ENCODE measurements at regions not wholly inside any gene's neighbourhood (a gene's known extent, or its start where the extent isn't known, plus 50 kb on each side); places are given as distances from the start of the nearest gene placed in this dataset.

DNA sequence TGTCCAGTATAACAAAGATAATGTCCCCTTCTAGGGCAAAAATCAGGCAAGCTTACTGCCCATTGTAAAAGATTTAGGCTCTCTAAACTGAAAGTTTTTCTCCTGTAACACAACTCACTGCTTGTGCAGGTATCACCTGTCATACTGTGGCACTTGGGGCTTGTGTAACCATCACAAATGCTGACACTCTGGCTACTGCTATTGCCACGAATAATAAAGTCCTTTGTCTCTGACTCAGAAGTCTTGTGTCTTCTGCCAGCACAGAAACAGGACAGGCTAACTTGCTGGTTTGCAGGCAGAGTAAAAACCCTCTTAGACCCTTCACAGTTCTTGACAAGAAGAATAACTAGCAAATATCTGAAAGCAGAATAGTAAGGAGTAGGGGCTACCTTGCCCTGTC lies 273.9 kb downstream of the RPS24 start:
- no peaks in the 10 kb centered on the region for H3K27me3 ChIP-seq (ENCODE audit: control insufficient read depth in 3 of 3, insufficient read depth in 3 of 3, low read length in 2 of 3)
- no peak overlapping the region for H3K4me3 ChIP-seq
- DNase-seq (no peak), ATAC-seq (ENCODE audit: insufficient read depth, low FRiP score) (no peak)
- peaks cover 0 to 13% (median 4%) of the 10 kb centered on the region in 5 donors for H3K4me1 ChIP-seq (ENCODE audit: control insufficient read depth in 5 of 5, insufficient read depth in 5 of 5, low read length in 5 of 5)
- H3K9ac ChIP-seq (ENCODE audit: insufficient read depth in 1 of 2, low read length in 2 of 2): no peak overlapping the region
- no peaks in the 10 kb centered on the region for H3K9me3 ChIP-seq (ENCODE audit: control insufficient read depth in 4 of 4, insufficient read depth in 3 of 4, low read length in 3 of 4)
- H3K27ac ChIP-seq (ENCODE audit: low read depth in 1 of 2, low read length in 1 of 2): no peak overlapping the region
- no peak for TF ChIP-seq CTCF (IDR thresholded peaks at IDR 0.05; ENCODE audit: control extremely low read depth, extremely low read depth)
- no peaks in the 10 kb centered on the region for H3K36me3 ChIP-seq (ENCODE audit: control insufficient read depth in 4 of 4, insufficient read depth in 4 of 4, low read length in 4 of 4)
- WGBS, 2 donors: 60 to 81% methylated on average over 1 of the region's 1 CpG

- Histone ChIP-seq H3K4me3 (no peak overlapping the region), H3K36me3 (ENCODE audit: control insufficient read depth in 4 of 4, insufficient read depth in 4 of 4, low read length in 4 of 4) (no peaks in the 10 kb centered on the region), H3K27ac (ENCODE audit: low read depth in 1 of 2, low read length in 1 of 2) (no peak overlapping the region), H3K9me3 (ENCODE audit: control insufficient read depth in 4 of 4, insufficient read depth in 3 of 4, low read length in 3 of 4) (no peaks in the 10 kb centered on the region), H3K9ac (ENCODE audit: insufficient read depth in 1 of 2, low read length in 2 of 2) (no peak overlapping the region), H3K4me1 (ENCODE audit: control insufficient read depth in 5 of 5, insufficient read depth in 5 of 5, low read length in 5 of 5) (no peaks in the 10 kb centered on the region), H3K27me3 (ENCODE audit: control insufficient read depth in 3 of 3, insufficient read depth in 3 of 3, low read length in 2 of 3) (no peaks in the 10 kb centered on the region)
- no peak for TF ChIP-seq CTCF (IDR thresholded peaks at IDR 0.05; ENCODE audit: control extremely low read depth, extremely low read depth)
- 93 to 94% methylated on average over 15 of the region's 15 CpGs for WGBS, 2 donors
- DNase-seq (no peak), ATAC-seq (ENCODE audit: insufficient read depth, low FRiP score) (no peak)
Measured at GRCh38 chr10:78309536-78310237, 276.0 kb downstream of the RPS24 start.

DNA sequence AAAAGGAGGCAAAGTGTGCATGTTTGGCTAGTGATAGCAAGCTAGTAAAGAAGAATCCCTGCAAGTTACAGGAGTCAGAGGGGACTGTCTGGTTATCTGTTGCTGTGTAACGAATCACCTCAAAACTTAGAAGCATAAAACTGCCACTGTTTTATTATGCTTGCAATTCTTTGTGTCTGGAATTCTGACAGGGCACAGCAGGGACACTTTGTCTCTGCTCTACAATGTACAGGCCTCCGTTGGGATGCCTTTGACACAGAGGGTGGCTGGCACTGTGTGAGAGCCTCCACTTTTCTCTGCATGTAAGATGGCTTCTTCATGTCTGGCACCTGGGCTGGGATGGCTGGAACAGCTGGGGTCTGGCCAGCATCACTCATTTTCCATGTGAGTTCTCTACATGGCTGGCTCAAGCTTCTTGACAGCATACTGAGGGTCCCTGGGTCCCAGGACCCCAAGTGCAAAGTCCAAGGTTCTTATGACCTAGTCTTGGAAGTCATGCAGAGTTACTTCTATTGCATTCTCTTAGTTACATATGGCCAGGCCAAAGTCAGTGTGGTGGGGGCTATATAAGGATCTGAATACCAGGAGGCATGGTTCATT lies 276.9 kb downstream of the RPS24 start:
- Histone ChIP-seq H3K4me1 (ENCODE audit: control insufficient read depth in 5 of 5, insufficient read depth in 5 of 5, low read length in 5 of 5) (no peaks in the 10 kb centered on the region), H3K9ac (ENCODE audit: insufficient read depth in 1 of 2, low read length in 2 of 2) (no peak overlapping the region), H3K36me3 (ENCODE audit: control insufficient read depth in 4 of 4, insufficient read depth in 4 of 4, low read length in 4 of 4) (no peaks in the 10 kb centered on the region), H3K27me3 (ENCODE audit: control insufficient read depth in 3 of 3, insufficient read depth in 3 of 3, low read length in 2 of 3) (no peaks in the 10 kb centered on the region), H3K9me3 (ENCODE audit: control insufficient read depth in 4 of 4, insufficient read depth in 3 of 4, low read length in 3 of 4) (peaks cover 0 to 3% (median 0%) of the 10 kb centered on the region in 4 donors), H3K27ac (ENCODE audit: low read depth in 1 of 2, low read length in 1 of 2) (no peak overlapping the region), H3K4me3 (no peak overlapping the region)
- no peak for TF ChIP-seq CTCF (IDR thresholded peaks at IDR 0.05; ENCODE audit: control extremely low read depth, extremely low read depth)
- DNase-seq (no peak), ATAC-seq (ENCODE audit: insufficient read depth, low FRiP score) (no peak)
- 96 to 98% methylated on average over 2 of the region's 2 CpGs for WGBS, 2 donors

All from lung (tissue), 11 donors.